Natural killer cell (primary cell): ENCODE measurements at regions not wholly inside any gene's neighbourhood (a gene's known extent, or its start where the extent isn't known, plus 50 kb on each side); places are given as distances from the start of the nearest gene placed in this dataset.

ENCODE experiments used
- ATAC-seq, 3 donors: fragments of 150-1000 bp in 2 of 3; fragments of 200-7000 bp in 1 of 3; cut with Tn5 transposase; 1 replicate in 1 of 3; 2 replicates in 2 of 3; pipeline ENCODE4 v1.10.0; 2021; ENCODE audit warnings: mild to moderate bottlenecking in 2 of 3, moderate library complexity in 2 of 3
- DNase-seq, 2 donors: peaks; one replicate each; pipeline versions ENCODE4 v3.0.0 to v3.0.0-alpha.2; 2013 to 2021; ENCODE audit warnings: mixed read lengths in 1 of 2
- H3K27ac ChIP-seq: one replicate; pipeline ENCODE4 v1.5.1; 2013; ENCODE audit warnings: mild to moderate bottlenecking, low read length
- H3K27me3 ChIP-seq: one replicate; pipeline ENCODE4 v1.6.1; 2013; ENCODE audit warnings: low read length; ENCODE audit not compliant: control insufficient read depth, insufficient read depth
- H3K36me3 ChIP-seq: one replicate; pipeline ENCODE4 v1.6.1; 2013; ENCODE audit warnings: low read length; ENCODE audit not compliant: control insufficient read depth, insufficient read depth
- H3K4me1 ChIP-seq: one replicate; pipeline ENCODE4 v1.6.1; 2013; ENCODE audit warnings: low read length; ENCODE audit not compliant: control insufficient read depth, insufficient read depth
- H3K4me3 ChIP-seq: one replicate; pipeline ENCODE4 v1.5.1; 2013; ENCODE audit warnings: low read length
- H3K9me3 ChIP-seq: one replicate; pipeline ENCODE4 v1.6.1; 2013; ENCODE audit warnings: low read length; ENCODE audit not compliant: control insufficient read depth, insufficient read depth
- H3K27ac Mint-ChIP-seq, 2 donors: one replicate each; pipeline ENCODE4 v1.8.0; 2022; ENCODE audit warnings: mild to moderate bottlenecking in 2 of 2, mixed read lengths in 2 of 2, moderate library complexity in 1 of 2
- H3K27me3 Mint-ChIP-seq, 2 donors: one replicate each; pipeline ENCODE4 v1.8.0; 2022; ENCODE audit warnings: low read depth in 2 of 2, mixed read lengths in 2 of 2
- H3K36me3 Mint-ChIP-seq: one replicate; pipeline ENCODE4 v1.8.0; 2022; ENCODE audit warnings: mixed read lengths
- H3K4me1 Mint-ChIP-seq, 2 donors: one replicate each; pipeline ENCODE4 v1.8.0; 2022; ENCODE audit warnings: mixed read lengths in 2 of 2
- H3K4me3 Mint-ChIP-seq: one replicate; pipeline ENCODE4 v1.8.0; 2022; ENCODE audit warnings: mild to moderate bottlenecking, moderate library complexity, mixed read lengths
- H3K9me3 Mint-ChIP-seq, 2 donors: one replicate each; pipeline ENCODE4 v1.8.0; 2022; ENCODE audit warnings: mixed read lengths in 2 of 2
- CTCF ChIP-seq: fragments of 200-600 bp; IDR thresholded peaks from one replicate; pipeline ENCODE4 v1.8.0; 2022; ENCODE audit warnings: antibody characterized with exemption
- WGBS: methylation state at CpG from one replicate; pipeline ENCODE4 v1.1.7; 2013; ENCODE audit warnings: missing lambda C conversion rate; ENCODE audit not compliant: insufficient coverage; 5-methylcytosine and 5-hydroxymethylcytosine counted together
- intact Hi-C: fragments of 100-400 bp; cut with micrococcal nuclease; formaldehyde crosslinking; loops from one replicate; pipeline ENCODE4 v1.14.2; 2022

- intact Hi-C loops, result no loop called here
- Histone ChIP-seq H3K4me3 (no peak overlapping the region), H3K9me3 (peaks cover 3% of the 10 kb centered on the region), H3K27me3 (no peaks in the 10 kb centered on the region), H3K36me3 (no peaks in the 10 kb centered on the region), H3K4me1 (no peaks in the 10 kb centered on the region), H3K27ac (no peak overlapping the region)
- no peak for DNase-seq
- Mint-ChIP-seq H3K27me3 (no peaks in the 10 kb centered on the region), H3K36me3 (no peaks in the 10 kb centered on the region), H3K4me3 (no peak overlapping the region), H3K27ac (no peak overlapping the region), H3K9me3 (peaks cover 20 to 29% of the 10 kb centered on the region in 2 donors), H3K4me1 (no peaks in the 10 kb centered on the region)
- ATAC-seq, result no peak
- no peak for TF ChIP-seq CTCF
- 64% methylated on average over 1 of the region's 1 CpG for WGBS
These were observed 891.9 kb downstream of the SQOR start for GRCh38 chr15:46526726-46527110.

GRCh38 chr15:46543626-46544025 lies 908.8 kb downstream of the SQOR start:
- Histone ChIP-seq H3K9me3 (peaks cover 2% of the 10 kb centered on the region), H3K36me3 (no peaks in the 10 kb centered on the region), H3K4me1 (no peaks in the 10 kb centered on the region), H3K27ac (no peak overlapping the region), H3K4me3 (no peak overlapping the region), H3K27me3 (no peaks in the 10 kb centered on the region)
- intact Hi-C loops, result no loop called here
- DNase-seq (no peak), ATAC-seq (no peak)
- 83% methylated on average over 1 of the region's 1 CpG for WGBS
- Mint-ChIP-seq H3K27me3 (no peaks in the 10 kb centered on the region), H3K36me3 (peaks cover 4% of the 10 kb centered on the region), H3K4me3 (no peak overlapping the region), H3K27ac (no peak overlapping the region), H3K9me3 (peaks cover 7 to 31% of the 10 kb centered on the region in 2 donors), H3K4me1 (no peaks in the 10 kb centered on the region)
- TF ChIP-seq CTCF, result no peak

GRCh38 chr15:46548989-46549388 lies 914.2 kb downstream of the SQOR start:
- WGBS, result 89% methylated on average over 1 of the region's 1 CpG
- no peaks in the 10 kb centered on the region for H3K4me1 Mint-ChIP-seq
- H3K27me3 Mint-ChIP-seq, result no peaks in the 10 kb centered on the region
- no peak overlapping the region for H3K4me3 Mint-ChIP-seq
- no peak overlapping the region for H3K4me3 ChIP-seq
- H3K9me3 Mint-ChIP-seq, result peaks cover 13 to 33% of the 10 kb centered on the region in 2 donors
- no peaks in the 10 kb centered on the region for H3K4me1 ChIP-seq
- no peak overlapping the region for H3K27ac Mint-ChIP-seq
- ATAC-seq (no peak), DNase-seq (no peak)
- no peak for TF ChIP-seq CTCF
- no peaks in the 10 kb centered on the region for H3K36me3 ChIP-seq
- H3K9me3 ChIP-seq, result peaks cover 2% of the 10 kb centered on the region
- intact Hi-C loops, result no loop called here
- H3K27ac ChIP-seq, result no peak overlapping the region
- no peaks in the 10 kb centered on the region for H3K27me3 ChIP-seq
- H3K36me3 Mint-ChIP-seq, result peaks cover 20% of the 10 kb centered on the region

GRCh38 chr15:46552316-46552715 lies 917.5 kb downstream of the SQOR start:
- Mint-ChIP-seq H3K36me3 (peaks cover 26% of the 10 kb centered on the region), H3K27ac (no peak overlapping the region), H3K4me3 (no peak overlapping the region), H3K27me3 (no peaks in the 10 kb centered on the region), H3K9me3 (peaks cover 19 to 32% of the 10 kb centered on the region in 2 donors), H3K4me1 (no peaks in the 10 kb centered on the region)
- 70% methylated on average over 1 of the region's 2 CpGs for WGBS
- Histone ChIP-seq H3K9me3 (peaks cover 2% of the 10 kb centered on the region), H3K36me3 (no peaks in the 10 kb centered on the region), H3K4me1 (no peaks in the 10 kb centered on the region), H3K27ac (no peak overlapping the region), H3K27me3 (no peaks in the 10 kb centered on the region), H3K4me3 (no peak overlapping the region)
- DNase-seq, result no peak
- TF ChIP-seq CTCF, result no peak
- ATAC-seq, result no peak
- intact Hi-C loops, result no loop called here
